Smooth muscle cell (in vitro differentiated cells): ENCODE measurements at regions not wholly inside any gene's neighbourhood (a gene's known extent, or its start where the extent isn't known, plus 50 kb on each side); places are given as distances from the start of the nearest gene placed in this dataset.

Source experiments
- DNase-seq: peaks from one replicate; lab custom pipeline; 2025; ENCODE audit not compliant: unreplicated experiment; lab: John Stamatoyannopoulos, UW
- H2AFZ ChIP-seq: fragments of 200-600 bp; sonication (generic); 2 replicates; pipeline ENCODE4 v1.6.0; 2016; ENCODE audit warnings: antibody characterized with exemption, low read depth, mild to moderate bottlenecking
- H3F3A ChIP-seq: fragments of 200-600 bp; sonication (generic); 2 replicates; pipeline ENCODE4 v1.6.0; 2017; ENCODE audit warnings: antibody characterized with exemption, low read depth
- H3K27ac ChIP-seq: fragments of 200-600 bp; sonication (generic); 2 replicates; pipeline ENCODE4 v1.5.1; 2016; ENCODE audit warnings: low read depth, mild to moderate bottlenecking
- H3K27me3 ChIP-seq: fragments of 200-600 bp; sonication (generic); 2 replicates; pipeline ENCODE4 v1.6.1; 2016; ENCODE audit warnings: low read depth, mild to moderate bottlenecking
- H3K36me3 ChIP-seq: fragments of 200-600 bp; sonication (generic); 2 replicates; pipeline ENCODE4 v1.5.1; 2016; ENCODE audit warnings: low read depth
- H3K4me1 ChIP-seq: fragments of 200-600 bp; sonication (generic); 2 replicates; pipeline ENCODE4 v1.5.1; 2016; ENCODE audit warnings: low read depth
- H3K4me2 ChIP-seq: fragments of 200-600 bp; sonication (generic); 2 replicates; pipeline ENCODE4 v1.6.0; 2016; ENCODE audit warnings: mild to moderate bottlenecking
- H3K4me3 ChIP-seq: fragments of 200-600 bp; sonication (generic); 2 replicates; pipeline ENCODE4 v1.5.1; 2016; ENCODE audit warnings: mild to moderate bottlenecking
- H3K79me2 ChIP-seq: fragments of 200-600 bp; sonication (generic); 2 replicates; pipeline ENCODE4 v1.6.0; 2016; ENCODE audit warnings: low read depth, mild to moderate bottlenecking
- H3K9ac ChIP-seq: fragments of 200-600 bp; sonication (generic); 2 replicates; pipeline ENCODE4 v1.6.0; 2016; ENCODE audit warnings: low read depth
- H3K9me3 ChIP-seq: fragments of 200-600 bp; sonication (generic); replicated peaks from 2 replicates; pipeline ENCODE4 v1.5.1; 2016; ENCODE audit warnings: low read depth
- H4K20me1 ChIP-seq: fragments of 200-600 bp; sonication (generic); 2 replicates; pipeline ENCODE4 v1.6.0; 2016; ENCODE audit warnings: low read depth
- WGBS: methylation state at CpG from one replicate; pipeline ENCODE4 v1.1.7; 2016; ENCODE audit warnings: low lambda C conversion rate; 5-methylcytosine and 5-hydroxymethylcytosine counted together
- TF ChIP-seq, protein P1 (sequence below): fragments of 200-600 bp; sonication (generic); IDR thresholded peaks from 2 replicates; pipeline ENCODE4 v1.5.1; 2017; ENCODE audit warnings: borderline replicate concordance, mild to moderate bottlenecking, antibody characterized with exemption; ENCODE audit not compliant: insufficient read depth, poor library complexity, severe bottlenecking

DNA sequence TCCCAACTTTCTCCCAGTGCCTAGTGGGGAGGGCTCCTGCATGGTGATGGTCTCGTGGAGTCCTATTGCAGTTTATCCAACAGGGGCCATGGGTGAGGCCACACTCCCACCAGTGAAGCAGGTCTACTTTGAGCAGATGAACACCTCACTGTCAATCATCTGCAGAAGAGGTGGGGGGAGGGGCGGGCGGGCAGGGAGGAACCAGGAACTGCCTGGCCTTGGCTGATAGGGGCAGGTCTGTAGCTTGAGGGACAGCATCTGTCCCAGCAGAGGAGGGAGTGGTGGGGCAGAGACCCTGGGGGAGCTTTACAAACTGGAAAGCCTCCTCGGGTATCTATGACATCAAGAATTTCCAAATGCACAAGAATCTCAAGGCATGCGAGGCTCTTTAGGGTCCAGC lies 58.7 kb upstream of the ZNF423 start:
- H3F3A ChIP-seq = no peaks in the 10 kb centered on the region

DNA sequence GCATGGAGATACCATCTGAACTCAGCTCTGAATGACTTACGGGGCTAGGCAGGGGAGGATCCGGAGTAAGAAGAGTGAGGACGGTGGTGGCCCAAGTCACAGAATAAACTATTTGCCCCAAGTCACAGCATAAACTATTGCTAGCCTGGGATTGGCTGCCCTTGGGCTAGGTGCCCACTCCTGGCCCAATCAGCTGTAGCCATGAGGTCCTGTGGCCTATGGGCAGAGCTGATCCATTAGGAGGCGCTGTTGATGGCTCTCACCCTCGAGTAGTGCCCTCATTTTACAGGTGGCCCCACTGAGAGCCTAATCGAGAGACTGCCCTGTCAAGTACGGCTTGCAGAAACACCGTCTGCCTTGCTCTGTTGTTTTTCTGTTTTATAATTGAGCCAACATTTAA lies 62.3 kb upstream of the ZNF423 start:
- Histone ChIP-seq H3K4me2 (no peak overlapping the region), H3F3A (no peaks in the 10 kb centered on the region), H3K27ac (no peak overlapping the region), H3K27me3 (no peaks in the 10 kb centered on the region), H4K20me1 (no peaks in the 10 kb centered on the region), H3K9ac (no peak overlapping the region), H3K79me2 (no peaks in the 10 kb centered on the region), H3K4me3 (no peak overlapping the region), H3K36me3 (no peaks in the 10 kb centered on the region), H2AFZ (no peak overlapping the region), H3K9me3 (no peaks in the 10 kb centered on the region), H3K4me1 (no peaks in the 10 kb centered on the region)
- no peak for DNase-seq
- 91% methylated on average over 8 of the region's 8 CpGs for WGBS
- TF ChIP-seq, protein P1, sequence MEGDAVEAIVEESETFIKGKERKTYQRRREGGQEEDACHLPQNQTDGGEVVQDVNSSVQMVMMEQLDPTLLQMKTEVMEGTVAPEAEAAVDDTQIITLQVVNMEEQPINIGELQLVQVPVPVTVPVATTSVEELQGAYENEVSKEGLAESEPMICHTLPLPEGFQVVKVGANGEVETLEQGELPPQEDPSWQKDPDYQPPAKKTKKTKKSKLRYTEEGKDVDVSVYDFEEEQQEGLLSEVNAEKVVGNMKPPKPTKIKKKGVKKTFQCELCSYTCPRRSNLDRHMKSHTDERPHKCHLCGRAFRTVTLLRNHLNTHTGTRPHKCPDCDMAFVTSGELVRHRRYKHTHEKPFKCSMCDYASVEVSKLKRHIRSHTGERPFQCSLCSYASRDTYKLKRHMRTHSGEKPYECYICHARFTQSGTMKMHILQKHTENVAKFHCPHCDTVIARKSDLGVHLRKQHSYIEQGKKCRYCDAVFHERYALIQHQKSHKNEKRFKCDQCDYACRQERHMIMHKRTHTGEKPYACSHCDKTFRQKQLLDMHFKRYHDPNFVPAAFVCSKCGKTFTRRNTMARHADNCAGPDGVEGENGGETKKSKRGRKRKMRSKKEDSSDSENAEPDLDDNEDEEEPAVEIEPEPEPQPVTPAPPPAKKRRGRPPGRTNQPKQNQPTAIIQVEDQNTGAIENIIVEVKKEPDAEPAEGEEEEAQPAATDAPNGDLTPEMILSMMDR = no peak

More for the DNA sequence above, 58.7 kb upstream of the ZNF423 start:
- Histone ChIP-seq H3K9me3 (no peaks in the 10 kb centered on the region), H3K4me2 (no peak overlapping the region), H3K9ac (no peak overlapping the region), H3K27ac (no peak overlapping the region), H3K36me3 (no peaks in the 10 kb centered on the region), H3K4me3 (no peak overlapping the region), H4K20me1 (no peaks in the 10 kb centered on the region), H3K79me2 (no peaks in the 10 kb centered on the region), H3K27me3 (no peaks in the 10 kb centered on the region), H3K4me1 (no peaks in the 10 kb centered on the region), H2AFZ (no peak overlapping the region)
- no peak for DNase-seq
- 83% methylated on average over 5 of the region's 5 CpGs for WGBS
- TF ChIP-seq, protein P1 = no peak

DNA sequence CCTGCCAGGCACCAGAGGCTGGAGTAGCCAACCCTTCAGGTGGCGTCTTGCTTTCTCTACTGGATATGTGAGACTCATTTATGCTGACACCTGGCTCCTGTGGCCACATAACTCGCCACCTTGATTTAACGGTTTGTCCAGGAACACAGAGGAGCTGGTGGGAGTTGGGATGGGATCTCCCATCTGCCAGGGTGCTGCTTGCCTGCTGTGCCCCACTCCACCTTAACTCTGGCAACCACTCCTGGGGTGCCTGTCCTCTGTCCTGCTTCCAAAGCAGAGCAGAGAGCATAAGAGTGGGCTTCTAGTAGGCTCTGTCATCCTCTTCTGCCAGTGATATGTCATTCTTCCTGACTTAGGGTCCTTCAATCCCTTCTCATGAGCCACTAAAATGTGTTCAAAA lies 63.4 kb upstream of the ZNF423 start:
- TF ChIP-seq, protein P1 = no peak
- no peaks in the 10 kb centered on the region for H3F3A ChIP-seq

DNA sequence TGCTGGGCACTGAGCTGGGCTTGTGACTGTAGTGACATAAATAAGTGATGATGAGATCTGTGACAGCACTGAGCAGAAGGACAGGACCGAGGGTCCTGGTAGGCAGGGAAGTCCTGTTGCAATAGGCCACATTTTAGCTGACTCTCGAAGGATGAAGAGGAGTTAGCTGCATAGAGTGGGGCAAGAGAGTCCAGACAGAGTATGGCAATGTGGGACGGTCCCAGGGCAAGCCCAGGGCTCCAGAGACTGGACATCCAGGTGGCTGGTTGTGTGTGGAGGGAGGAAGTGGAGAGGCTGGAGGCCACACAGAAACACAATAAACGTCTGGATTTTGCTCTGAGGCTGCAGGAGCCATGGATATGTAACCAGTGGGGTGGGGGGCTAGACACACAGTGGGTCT lies 64.5 kb upstream of the ZNF423 start:
- DNase-seq = no peak
- 92% methylated on average over 4 of the region's 4 CpGs for WGBS
- Histone ChIP-seq H4K20me1 (no peaks in the 10 kb centered on the region), H3K9me3 (no peaks in the 10 kb centered on the region), H2AFZ (no peak overlapping the region), H3F3A (no peaks in the 10 kb centered on the region), H3K36me3 (no peaks in the 10 kb centered on the region), H3K9ac (no peak overlapping the region), H3K27ac (no peak overlapping the region), H3K4me3 (no peak overlapping the region), H3K79me2 (no peaks in the 10 kb centered on the region), H3K4me1 (no peaks in the 10 kb centered on the region), H3K27me3 (peaks cover 8% of the 10 kb centered on the region), H3K4me2 (no peak overlapping the region)
- TF ChIP-seq, protein P1 = no peak

More for the DNA sequence above, 63.4 kb upstream of the ZNF423 start:
- Histone ChIP-seq H3K27ac (no peak overlapping the region), H3K36me3 (no peaks in the 10 kb centered on the region), H3K4me3 (no peak overlapping the region), H3K4me2 (no peak overlapping the region), H3K79me2 (no peaks in the 10 kb centered on the region), H3K9me3 (no peaks in the 10 kb centered on the region), H3K4me1 (no peaks in the 10 kb centered on the region), H2AFZ (no peak overlapping the region), H3K27me3 (no peaks in the 10 kb centered on the region), H3K9ac (no peak overlapping the region), H4K20me1 (no peaks in the 10 kb centered on the region)
- 82% methylated on average over 3 of the region's 3 CpGs for WGBS
- DNase-seq = no peak
